ENCODE measurements at regions not wholly inside any gene's neighbourhood (a gene's known extent, or its start where the extent isn't known, plus 50 kb on each side); places are given as distances from the start of the nearest gene placed in this dataset.

DNA sequence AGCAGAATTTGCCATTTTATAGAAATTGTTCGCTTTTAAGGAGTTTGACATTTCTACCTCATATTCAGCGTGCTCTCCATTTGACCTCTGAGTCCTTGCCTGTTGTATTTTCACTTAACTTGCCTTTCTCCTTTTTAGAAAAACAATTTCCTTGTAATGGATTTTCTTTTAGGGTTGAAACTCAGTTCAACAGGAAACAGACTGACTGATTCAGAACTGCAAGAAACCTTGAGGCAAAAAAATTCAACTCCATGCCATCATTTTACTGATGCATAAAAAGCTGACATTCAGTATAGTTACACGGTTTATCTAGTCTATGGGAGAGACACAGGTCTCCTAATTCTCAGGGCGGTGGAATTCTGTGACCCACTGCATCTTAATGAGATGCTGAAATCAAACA is 59.8 kb downstream of the MRPS30 start:
- DNase-seq: no peak
- Mint-ChIP-seq H3K27ac (ENCODE audit: unreplicated experiment) (no peak overlapping the region), H3K4me3 (ENCODE audit: unreplicated experiment) (no peak overlapping the region), H3K27me3 (ENCODE audit: unreplicated experiment) (peaks cover 2% of the 10 kb centered on the region), H3K36me3 (ENCODE audit: unreplicated experiment) (no peaks in the 10 kb centered on the region), H3K4me1 (ENCODE audit: low read depth, unreplicated experiment) (peaks cover 8% of the 10 kb centered on the region), H3K9me3 (ENCODE audit: unreplicated experiment) (no peaks in the 10 kb centered on the region)
- TF ChIP-seq, protein P1, sequence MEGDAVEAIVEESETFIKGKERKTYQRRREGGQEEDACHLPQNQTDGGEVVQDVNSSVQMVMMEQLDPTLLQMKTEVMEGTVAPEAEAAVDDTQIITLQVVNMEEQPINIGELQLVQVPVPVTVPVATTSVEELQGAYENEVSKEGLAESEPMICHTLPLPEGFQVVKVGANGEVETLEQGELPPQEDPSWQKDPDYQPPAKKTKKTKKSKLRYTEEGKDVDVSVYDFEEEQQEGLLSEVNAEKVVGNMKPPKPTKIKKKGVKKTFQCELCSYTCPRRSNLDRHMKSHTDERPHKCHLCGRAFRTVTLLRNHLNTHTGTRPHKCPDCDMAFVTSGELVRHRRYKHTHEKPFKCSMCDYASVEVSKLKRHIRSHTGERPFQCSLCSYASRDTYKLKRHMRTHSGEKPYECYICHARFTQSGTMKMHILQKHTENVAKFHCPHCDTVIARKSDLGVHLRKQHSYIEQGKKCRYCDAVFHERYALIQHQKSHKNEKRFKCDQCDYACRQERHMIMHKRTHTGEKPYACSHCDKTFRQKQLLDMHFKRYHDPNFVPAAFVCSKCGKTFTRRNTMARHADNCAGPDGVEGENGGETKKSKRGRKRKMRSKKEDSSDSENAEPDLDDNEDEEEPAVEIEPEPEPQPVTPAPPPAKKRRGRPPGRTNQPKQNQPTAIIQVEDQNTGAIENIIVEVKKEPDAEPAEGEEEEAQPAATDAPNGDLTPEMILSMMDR (IDR thresholded peaks at IDR 0.05; ENCODE audit: partially characterized antibody, unreplicated experiment): no peak

- no peak overlapping the region for H3K27ac Mint-ChIP-seq (ENCODE audit: unreplicated experiment)
- H3K4me1 Mint-ChIP-seq (ENCODE audit: low read depth, unreplicated experiment): peaks cover 11% of the 10 kb centered on the region
- DNase-seq: no peak
Observed at GRCh38 chr5:44869928-44870327, 61.2 kb downstream of the MRPS30 start.

DNA sequence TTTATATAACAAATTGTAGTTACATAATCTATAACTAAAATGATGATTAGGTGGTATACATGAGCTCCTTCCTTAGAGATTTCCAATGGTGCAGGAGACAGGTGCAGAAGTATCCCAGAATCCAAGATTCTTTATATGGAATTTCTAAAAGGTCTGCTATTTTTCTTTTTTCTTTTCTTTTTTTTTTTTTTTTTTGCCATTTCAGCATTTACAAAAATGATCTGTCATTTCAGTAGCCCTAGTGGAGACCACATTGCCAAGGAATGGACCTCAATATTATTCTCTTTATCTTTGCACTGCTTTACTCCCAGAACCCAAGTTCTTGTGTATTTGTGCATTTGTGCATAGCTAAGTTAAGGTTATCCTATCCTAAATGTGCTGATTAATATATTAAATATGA is 61.7 kb downstream of the MRPS30 start:
- no peaks in the 10 kb centered on the region for H3K36me3 Mint-ChIP-seq (ENCODE audit: unreplicated experiment)
- no peaks in the 10 kb centered on the region for H3K9me3 Mint-ChIP-seq (ENCODE audit: unreplicated experiment)
- H3K4me1 Mint-ChIP-seq (ENCODE audit: low read depth, unreplicated experiment): peaks cover 11% of the 10 kb centered on the region
- no peak overlapping the region for H3K4me3 Mint-ChIP-seq (ENCODE audit: unreplicated experiment)
- H3K27ac Mint-ChIP-seq (ENCODE audit: unreplicated experiment): no peak overlapping the region
- H3K27me3 Mint-ChIP-seq (ENCODE audit: unreplicated experiment): peaks cover 2% of the 10 kb centered on the region
- no peak for DNase-seq
- TF ChIP-seq, protein P1 (IDR thresholded peaks at IDR 0.05; ENCODE audit: partially characterized antibody, unreplicated experiment): no peak

More at GRCh38 chr5:44869928-44870327, 61.2 kb downstream of the MRPS30 start:
- H3K9me3 Mint-ChIP-seq (ENCODE audit: unreplicated experiment): no peaks in the 10 kb centered on the region
- no peaks in the 10 kb centered on the region for H3K36me3 Mint-ChIP-seq (ENCODE audit: unreplicated experiment)
- TF ChIP-seq, protein P1 (IDR thresholded peaks at IDR 0.05; ENCODE audit: partially characterized antibody, unreplicated experiment): no peak
- H3K27me3 Mint-ChIP-seq (ENCODE audit: unreplicated experiment): peaks cover 2% of the 10 kb centered on the region
- H3K4me3 Mint-ChIP-seq (ENCODE audit: unreplicated experiment): no peak overlapping the region

- peaks cover 2% of the 10 kb centered on the region for H3K9me3 Mint-ChIP-seq (ENCODE audit: unreplicated experiment)
- TF ChIP-seq, protein P1 (IDR thresholded peaks at IDR 0.05; ENCODE audit: partially characterized antibody, unreplicated experiment): no peak
- no peak overlapping the region for H3K4me3 Mint-ChIP-seq (ENCODE audit: unreplicated experiment)
- H3K27me3 Mint-ChIP-seq (ENCODE audit: unreplicated experiment): peaks cover 2% of the 10 kb centered on the region
- H3K27ac Mint-ChIP-seq (ENCODE audit: unreplicated experiment): no peak overlapping the region
- peaks cover 11% of the 10 kb centered on the region for H3K4me1 Mint-ChIP-seq (ENCODE audit: low read depth, unreplicated experiment)
- no peak for DNase-seq
- no peaks in the 10 kb centered on the region for H3K36me3 Mint-ChIP-seq (ENCODE audit: unreplicated experiment)
Observed at GRCh38 chr5:44871401-44871800, 62.7 kb downstream of the MRPS30 start.

- Mint-ChIP-seq H3K4me3 (ENCODE audit: unreplicated experiment) (no peak overlapping the region), H3K4me1 (ENCODE audit: low read depth, unreplicated experiment) (peaks cover 13% of the 10 kb centered on the region)
Observed at GRCh38 chr5:44875661-44876605, 67.2 kb downstream of the MRPS30 start.

More at GRCh38 chr5:44875661-44876605, 67.2 kb downstream of the MRPS30 start:
- DNase-seq: no peak
- peaks cover 4% of the 10 kb centered on the region for H3K9me3 Mint-ChIP-seq (ENCODE audit: unreplicated experiment)
- H3K27me3 Mint-ChIP-seq (ENCODE audit: unreplicated experiment): peaks cover 2% of the 10 kb centered on the region
- H3K27ac Mint-ChIP-seq (ENCODE audit: unreplicated experiment): no peak overlapping the region
- TF ChIP-seq, protein P1 (IDR thresholded peaks at IDR 0.05; ENCODE audit: partially characterized antibody, unreplicated experiment): no peak
- H3K36me3 Mint-ChIP-seq (ENCODE audit: unreplicated experiment): no peaks in the 10 kb centered on the region
